ENCODE measurements at regions not wholly inside any gene's neighbourhood (a gene's known extent, or its start where the extent isn't known, plus 50 kb on each side); places are given as distances from the start of the nearest gene placed in this dataset.
"Not testable (repeated sequence)": the region's sequence is repeated elsewhere in the genome, so short reads cannot be mapped to it uniquely, and the experiment has no call there.

DNA sequence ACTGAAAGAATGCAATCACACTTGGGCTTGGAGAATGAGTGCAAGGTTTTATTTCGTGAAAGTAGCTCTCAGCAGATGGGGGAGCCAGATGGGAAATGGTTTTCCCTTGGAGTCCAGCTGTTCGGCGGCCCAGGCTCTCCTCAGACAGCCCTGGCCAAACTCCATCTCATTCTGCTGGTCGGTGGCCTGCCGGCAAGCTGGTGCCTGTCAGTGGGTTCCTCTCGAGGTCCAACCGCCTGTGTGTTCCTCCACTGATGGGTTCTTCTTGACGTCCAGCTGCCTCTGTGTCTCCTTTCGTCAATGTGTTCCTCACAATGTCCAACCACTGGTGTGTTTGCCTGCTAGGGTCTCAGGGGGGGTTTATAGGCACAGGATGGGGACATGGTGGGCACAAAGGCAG is 80.3 kb downstream of the POU3F4 start:
- no peak for DNase-seq (ENCODE audit: low read depth, low spot score)

DNA sequence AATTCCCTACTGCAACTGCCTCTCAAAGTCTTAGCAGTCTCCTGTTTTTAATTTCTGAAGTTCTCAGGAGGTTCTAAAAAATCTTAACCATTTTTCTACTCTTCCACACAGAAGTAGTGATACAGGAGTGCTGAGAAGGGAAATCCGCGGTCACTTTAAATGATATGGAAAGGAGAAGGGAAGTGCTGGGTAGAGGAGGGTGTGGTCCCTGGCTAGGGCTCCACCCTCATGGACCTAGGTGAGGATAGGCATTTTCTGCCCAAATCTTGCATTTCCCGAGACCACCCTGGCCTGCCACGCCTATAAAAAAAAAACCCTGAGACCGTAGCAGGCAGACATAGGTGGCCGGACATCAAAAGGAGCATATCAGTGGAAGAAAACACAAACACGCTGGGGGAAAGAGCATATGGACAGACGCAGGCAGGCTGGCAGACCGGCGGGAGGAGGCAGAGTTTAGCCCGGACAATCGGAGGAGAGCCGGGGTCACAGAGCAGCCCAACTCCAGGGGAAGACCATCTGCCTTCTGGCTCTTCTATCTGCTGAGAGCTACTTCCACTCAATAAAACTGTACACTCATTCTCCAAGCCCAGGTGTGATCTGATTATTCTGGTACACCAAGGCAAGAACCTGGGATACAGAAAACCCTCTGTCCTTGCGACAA is 85.7 kb downstream of the POU3F4 start:
- no peak for DNase-seq (ENCODE audit: low read depth, low spot score)

DNA sequence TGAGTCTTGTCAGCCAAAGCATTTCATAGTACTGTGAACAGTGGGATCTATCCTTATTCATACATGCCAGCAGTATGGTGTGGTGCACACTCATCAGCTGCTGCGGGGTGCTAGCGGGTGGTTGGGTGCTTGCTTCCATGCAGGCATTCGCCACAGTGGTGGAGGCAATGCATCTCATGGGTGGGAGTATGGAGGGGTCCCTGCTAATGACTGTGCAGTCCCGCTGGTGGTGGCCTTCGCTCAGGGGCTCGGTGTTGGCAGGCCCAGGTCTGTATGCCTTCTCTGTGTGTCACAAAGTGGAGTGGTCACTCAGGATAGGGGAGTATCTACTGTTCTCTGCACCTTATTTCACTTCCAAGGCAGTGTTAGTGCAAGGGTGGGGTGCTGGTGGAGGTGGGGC is 122.6 kb downstream of the POU3F4 start:
- no peak for DNase-seq (ENCODE audit: low read depth, low spot score)

- DNase-seq (ENCODE audit: low read depth, low spot score), result not testable (repeated sequence)
Observed at GRCh38 chrX:83649706-83650105, 141.6 kb downstream of the POU3F4 start.

- DNase-seq (ENCODE audit: low read depth, low spot score), result peak; percentile 2
Observed at GRCh38 chrX:83658731-83659130, 150.6 kb downstream of the POU3F4 start.
